ENCODE measurements at regions not wholly inside any gene's neighbourhood (a gene's known extent, or its start where the extent isn't known, plus 50 kb on each side); places are given as distances from the start of the nearest gene placed in this dataset.

- no peak for TF ChIP-seq CTCF (IDR thresholded peaks at IDR 0.05; ENCODE audit: insufficient read depth, low read length, missing control alignments)
- ChIA-PET POLR2A (no interaction called here), CTCF (no interaction called here)
- DNase-seq (ENCODE audit: low read depth, low spot score) = no peak
- H3K4me3 ChIP-seq (ENCODE audit: low read depth, low read length) = no peak overlapping the region
Measured at GRCh38 chr13:80889829-80890228, 548.9 kb upstream of the SPRY2 start.

- ChIA-PET CTCF (no interaction called here), POLR2A (no interaction called here)
- DNase-seq (ENCODE audit: low read depth, low spot score) = no peak
- no peak for TF ChIP-seq CTCF (IDR thresholded peaks at IDR 0.05; ENCODE audit: insufficient read depth, low read length, missing control alignments)
- no peak overlapping the region for H3K4me3 ChIP-seq (ENCODE audit: low read depth, low read length)
Measured at GRCh38 chr13:80888390-80888789, 547.5 kb upstream of the SPRY2 start.

GRCh38 chr13:80884056-80884785 lies 543.3 kb upstream of the SPRY2 start:
- DNase-seq (ENCODE audit: low read depth, low spot score) = no peak
- CTCF ChIA-PET = no interaction called here
- TF ChIP-seq CTCF (IDR thresholded peaks at IDR 0.05; ENCODE audit: insufficient read depth, low read length, missing control alignments) = no peak
- no peak overlapping the region for H3K4me3 ChIP-seq (ENCODE audit: low read depth, low read length)
- POLR2A ChIA-PET = no interaction called here

GRCh38 chr13:80883545-80883944 lies 542.6 kb upstream of the SPRY2 start:
- ChIA-PET POLR2A (no interaction called here), CTCF (no interaction called here)
- TF ChIP-seq CTCF (IDR thresholded peaks at IDR 0.05; ENCODE audit: insufficient read depth, low read length, missing control alignments) = no peak
- no peak overlapping the region for H3K4me3 ChIP-seq (ENCODE audit: low read depth, low read length)
- DNase-seq (ENCODE audit: low read depth, low spot score) = no peak

GRCh38 chr13:80881942-80882445 lies 541.1 kb upstream of the SPRY2 start:
- ChIA-PET POLR2A (no interaction called here), CTCF (no interaction called here)
- TF ChIP-seq CTCF (IDR thresholded peaks at IDR 0.05; ENCODE audit: insufficient read depth, low read length, missing control alignments) = no peak
- H3K4me3 ChIP-seq (ENCODE audit: low read depth, low read length) = no peak overlapping the region
- DNase-seq (ENCODE audit: low read depth, low spot score) = no peak

GRCh38 chr13:80881495-80881894 lies 540.6 kb upstream of the SPRY2 start:
- ChIA-PET CTCF (no interaction called here), POLR2A (no interaction called here)
- no peak for DNase-seq (ENCODE audit: low read depth, low spot score)
- TF ChIP-seq CTCF (IDR thresholded peaks at IDR 0.05; ENCODE audit: insufficient read depth, low read length, missing control alignments) = no peak
- no peak overlapping the region for H3K4me3 ChIP-seq (ENCODE audit: low read depth, low read length)
